HG02571 (cell line): ENCODE measurements at regions not wholly inside any gene's neighbourhood (a gene's known extent, or its start where the extent isn't known, plus 50 kb on each side); places are given as distances from the start of the nearest gene placed in this dataset.
"Not testable (repeated sequence)": the region's sequence is repeated elsewhere in the genome, so short reads cannot be mapped to it uniquely, and the experiment has no call there.

ENCODE experiments used
- ATAC-seq: cut with Tn5 transposase; IDR thresholded peaks from one replicate; pipeline ENCODE4 v1.9.1; 2021; ENCODE audit warnings: mild to moderate bottlenecking, moderate library complexity; ENCODE audit not compliant: unreplicated experiment

DNA sequence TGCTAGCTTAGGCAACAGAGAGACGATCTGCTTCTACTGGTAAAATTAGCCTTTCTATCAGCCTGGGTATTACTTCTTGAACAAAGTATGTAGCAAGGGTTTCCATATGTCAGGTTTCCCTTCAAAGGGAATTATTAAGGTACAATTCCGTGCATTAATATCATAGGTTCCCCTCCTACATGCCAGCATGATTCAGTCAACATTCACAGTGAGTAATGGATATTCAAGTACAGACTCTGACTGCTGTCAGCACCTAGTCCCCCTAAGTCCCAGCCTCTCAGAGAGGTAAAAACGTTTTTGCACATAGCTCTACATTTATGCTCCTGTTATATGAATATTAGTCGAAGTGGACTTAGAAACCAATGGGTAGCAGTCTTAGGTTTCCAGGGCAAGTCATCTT lies 322.4 kb upstream of the CCNG1 start:
- no peak for ATAC-seq

DNA sequence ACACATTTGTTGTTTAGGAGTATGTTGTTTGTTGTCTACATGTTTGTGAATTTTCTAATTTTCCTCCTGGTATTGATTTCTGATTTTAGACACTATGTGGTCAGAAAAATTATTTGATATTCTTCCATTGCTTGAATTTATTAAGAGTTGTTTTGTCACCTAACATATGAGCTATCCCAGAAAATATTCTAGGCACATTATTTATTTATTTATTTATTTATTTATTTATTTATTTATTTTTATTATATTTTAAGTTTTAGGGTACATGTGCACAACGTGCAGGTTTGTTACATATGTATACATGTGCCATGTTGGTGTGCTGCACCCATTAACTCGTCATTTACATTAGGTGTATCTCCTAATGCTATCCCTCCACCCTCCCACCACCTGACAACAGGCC lies 320.8 kb upstream of the CCNG1 start:
- ATAC-seq = not testable (repeated sequence)

DNA sequence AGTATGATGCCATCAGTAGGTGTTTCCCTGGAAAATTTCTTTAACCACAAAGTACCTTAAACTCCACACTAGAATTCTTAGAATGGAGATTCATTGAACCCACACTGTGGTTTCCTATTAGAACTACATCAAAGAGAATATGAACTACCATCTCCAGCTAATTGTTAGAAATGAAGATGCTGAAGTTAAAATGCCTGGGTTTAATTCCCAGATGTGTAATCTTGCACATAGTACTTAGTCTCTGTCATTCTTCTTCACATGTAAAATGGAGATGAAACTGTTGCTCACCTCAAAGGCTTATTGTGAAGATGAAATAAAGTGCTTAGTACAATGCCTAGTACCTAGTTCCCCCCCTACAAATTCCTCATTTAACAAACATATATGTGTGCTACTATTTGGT lies 303.3 kb upstream of the CCNG1 start:
- no peak for ATAC-seq

DNA sequence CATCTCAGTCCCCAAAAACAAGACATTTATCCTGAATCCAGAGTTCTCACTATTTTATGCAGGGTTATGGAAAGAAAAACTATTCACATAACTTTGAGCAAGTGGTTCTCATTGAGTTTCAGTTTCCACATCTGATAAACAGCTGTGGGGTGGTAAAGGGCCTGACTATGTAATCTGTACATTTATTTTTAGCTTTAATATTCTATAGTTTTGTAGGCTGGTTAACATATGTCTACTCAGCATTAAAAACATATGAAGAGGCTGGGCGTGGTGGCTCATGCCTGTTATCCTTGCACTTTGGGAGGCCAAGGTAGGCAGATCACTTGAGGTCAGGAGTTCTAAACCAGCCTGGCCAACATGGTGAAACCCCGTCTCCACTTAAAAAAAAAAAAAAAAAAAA lies 301.5 kb upstream of the CCNG1 start:
- ATAC-seq = no peak

DNA sequence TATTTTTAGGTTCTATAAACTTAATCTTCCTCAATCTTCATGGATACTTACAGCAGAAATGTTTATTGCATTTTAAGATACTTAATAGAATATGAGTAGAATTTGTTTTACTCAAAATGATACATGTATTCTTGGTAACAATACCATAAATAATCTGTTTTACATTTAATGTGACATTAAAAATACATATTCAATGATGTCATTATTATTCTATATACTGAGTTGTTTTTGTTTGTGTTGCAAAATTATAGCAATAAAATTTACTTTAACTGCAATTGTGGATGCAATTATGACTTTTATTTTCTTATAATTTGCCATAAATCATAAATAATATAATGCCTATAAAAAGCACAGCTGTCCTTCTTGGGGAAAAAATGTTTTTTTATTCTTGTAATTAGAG lies 275.9 kb upstream of the CCNG1 start:
- no peak for ATAC-seq

DNA sequence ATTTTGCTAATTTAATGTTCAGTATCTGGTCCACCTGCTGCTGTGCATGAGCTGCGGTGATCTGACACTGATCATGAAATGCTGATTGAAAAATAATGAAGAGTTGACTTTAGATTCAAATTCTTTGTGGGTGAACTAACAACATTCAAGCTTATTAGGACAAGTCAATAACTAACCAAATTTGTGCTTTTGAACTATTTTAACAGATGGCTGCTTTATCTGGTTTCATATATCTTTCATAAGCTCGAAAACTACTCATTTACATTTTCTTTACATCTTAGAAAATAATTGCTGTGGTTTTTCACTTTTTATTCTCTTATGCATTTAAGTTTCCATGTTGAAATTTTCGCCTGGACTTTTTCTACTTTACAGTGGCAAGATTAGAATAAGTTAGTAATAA lies 274.8 kb upstream of the CCNG1 start:
- no peak for ATAC-seq

DNA sequence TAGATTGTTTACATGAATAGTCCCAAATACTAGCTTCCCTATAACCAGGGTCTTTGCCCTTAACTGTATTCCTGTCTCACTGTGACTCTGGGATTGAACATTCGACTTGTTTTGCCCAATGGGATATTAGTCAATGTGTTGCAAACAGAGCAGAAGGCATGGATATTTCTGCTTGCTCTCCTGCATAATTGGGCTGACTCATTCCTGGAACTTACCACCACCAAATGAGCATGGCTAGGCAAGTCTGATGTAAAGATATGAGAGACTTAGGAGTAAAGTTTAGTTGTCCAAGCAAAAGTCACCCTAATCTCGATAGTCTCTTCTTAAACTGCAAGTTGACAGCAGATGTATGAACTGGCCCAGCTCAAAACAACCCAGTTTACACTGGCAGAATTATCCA lies 273.5 kb upstream of the CCNG1 start:
- ATAC-seq = no peak

DNA sequence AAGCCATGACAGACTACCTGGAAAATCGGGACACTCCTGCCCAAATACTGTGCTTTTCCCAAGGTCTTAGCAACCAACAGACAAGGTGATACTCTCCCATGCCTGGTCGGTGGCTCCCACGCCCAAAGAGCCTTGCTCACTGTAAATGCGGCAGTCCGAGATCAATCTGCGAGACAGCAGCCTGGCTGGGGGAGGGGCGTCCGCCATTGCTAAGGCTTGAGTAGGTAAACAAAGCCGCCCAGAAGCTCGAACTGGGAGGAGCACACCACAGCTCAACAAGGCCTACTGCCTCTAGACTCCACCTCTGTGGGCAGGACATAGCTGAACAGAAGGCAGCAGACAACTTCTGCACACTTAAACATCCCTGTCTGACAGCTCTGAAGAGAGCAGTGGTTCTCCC lies 272.1 kb upstream of the CCNG1 start:
- no peak for ATAC-seq

DNA sequence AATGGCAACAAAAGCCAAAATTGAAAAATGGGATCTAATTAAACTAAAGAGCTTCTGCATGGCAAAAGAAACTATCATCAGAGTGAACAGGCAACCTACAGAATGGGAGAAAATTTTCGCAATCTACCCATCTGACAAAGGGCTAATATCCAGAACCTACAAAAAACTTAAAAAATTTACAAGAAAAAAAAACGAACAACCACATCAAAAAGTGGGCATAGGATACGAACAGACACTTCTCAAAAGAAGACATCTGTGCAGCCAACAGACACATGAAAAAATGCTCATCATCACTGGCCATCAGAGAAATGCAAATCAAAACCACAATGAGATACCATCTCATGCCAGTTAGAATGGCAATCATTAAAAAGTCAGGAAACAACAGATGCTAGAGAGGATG lies 267.2 kb upstream of the CCNG1 start:
- ATAC-seq = not testable (repeated sequence)

DNA sequence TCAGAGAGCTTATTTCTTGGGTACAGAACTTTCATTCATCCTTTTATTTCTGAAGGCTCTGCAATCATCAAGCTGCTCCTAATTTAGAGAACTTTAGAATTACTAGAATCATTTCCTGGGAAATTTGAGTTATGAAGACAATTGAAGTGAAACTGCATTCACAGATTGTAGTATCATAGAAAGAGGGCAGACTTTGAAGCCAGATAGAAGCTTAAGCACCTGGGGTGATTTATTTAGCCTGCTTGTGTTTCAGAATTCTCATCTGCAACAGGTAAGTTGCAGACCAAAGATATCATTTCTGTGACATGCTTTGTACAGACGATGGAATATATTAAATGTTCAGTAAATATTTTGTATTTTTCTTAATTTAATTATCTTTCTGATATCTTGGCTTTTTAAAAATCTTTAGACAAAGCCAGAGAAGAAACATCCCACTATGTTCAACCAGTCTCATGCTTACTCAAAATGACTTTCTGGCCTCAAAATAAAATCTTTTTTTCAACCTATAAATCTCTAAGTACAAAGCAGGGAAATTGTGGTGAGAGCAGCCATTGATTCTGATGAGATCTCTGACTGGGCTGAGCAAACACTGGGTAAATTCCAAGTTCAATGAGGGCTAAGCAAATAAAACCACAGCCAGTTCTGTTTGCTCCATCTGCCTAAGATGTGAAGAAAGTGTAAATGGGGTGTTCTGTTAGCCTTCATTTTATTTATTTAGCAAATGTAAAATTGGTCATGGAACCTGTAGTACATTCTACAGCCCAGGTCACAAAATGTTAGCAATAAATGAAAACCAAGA lies 264.7 kb upstream of the CCNG1 start:
- no peak for ATAC-seq

DNA sequence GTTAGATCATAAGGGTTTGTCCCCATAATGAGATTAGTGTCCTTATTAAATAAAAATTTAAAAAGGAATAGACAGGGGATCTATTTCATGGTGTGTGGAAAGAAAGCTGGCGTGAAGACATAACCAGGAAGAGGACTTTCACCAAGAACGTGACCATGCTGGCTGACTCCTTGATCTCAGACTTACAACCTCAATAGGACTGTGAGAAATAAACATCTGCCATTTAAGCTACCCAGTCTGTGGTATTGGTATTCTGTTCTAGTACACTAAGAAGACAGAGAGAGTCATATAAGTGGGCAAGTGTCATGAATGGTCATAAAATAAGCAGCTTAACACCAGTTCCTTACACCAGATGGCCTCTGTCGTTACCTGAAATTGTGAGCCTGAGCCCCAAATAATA lies 259.4 kb upstream of the CCNG1 start:
- ATAC-seq = no peak

DNA sequence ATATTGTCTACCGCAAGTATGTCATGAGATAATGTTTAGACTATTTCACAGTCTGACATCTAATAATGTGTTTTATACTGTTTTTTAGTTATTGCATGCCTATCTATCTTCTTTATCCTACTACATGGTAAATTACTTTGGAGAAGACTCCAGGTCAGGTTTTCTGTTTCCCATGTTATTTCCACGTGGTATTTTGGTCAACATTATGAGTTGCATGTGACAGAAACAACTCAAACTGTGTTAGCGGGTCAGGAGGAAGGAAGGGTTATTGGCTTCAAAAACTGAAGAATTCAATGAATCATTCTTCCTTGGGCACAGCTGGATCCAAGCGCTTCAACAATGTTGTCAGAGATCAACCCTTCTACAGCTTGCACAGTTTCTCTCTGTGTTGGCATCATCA lies 252.1 kb upstream of the CCNG1 start:
- ATAC-seq = no peak

DNA sequence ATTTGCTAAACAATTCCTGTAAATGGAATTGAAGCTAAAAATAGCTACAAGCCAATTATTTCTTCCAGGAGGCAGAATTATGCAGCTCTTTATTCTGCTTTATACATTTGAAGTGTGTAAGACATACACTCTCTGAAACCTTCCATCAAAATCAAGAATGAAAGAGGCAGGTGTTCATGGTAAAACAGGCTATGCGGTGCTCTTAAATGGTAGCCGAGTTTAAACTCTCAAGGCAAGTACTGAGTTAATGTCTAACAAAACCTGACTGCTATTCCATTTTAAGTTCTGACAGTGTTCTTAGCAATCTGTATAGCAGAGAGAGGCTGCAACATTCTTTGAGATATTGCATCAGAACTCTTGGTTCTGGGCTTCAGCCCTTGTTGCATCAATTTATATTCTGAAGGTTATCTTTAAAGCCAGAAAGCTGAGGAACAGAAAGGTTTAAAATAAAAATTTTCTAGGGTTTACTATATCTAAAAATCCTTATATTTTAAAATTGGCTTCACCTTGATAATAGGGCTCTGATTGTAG lies 248.3 kb upstream of the CCNG1 start:
- ATAC-seq = no peak

DNA sequence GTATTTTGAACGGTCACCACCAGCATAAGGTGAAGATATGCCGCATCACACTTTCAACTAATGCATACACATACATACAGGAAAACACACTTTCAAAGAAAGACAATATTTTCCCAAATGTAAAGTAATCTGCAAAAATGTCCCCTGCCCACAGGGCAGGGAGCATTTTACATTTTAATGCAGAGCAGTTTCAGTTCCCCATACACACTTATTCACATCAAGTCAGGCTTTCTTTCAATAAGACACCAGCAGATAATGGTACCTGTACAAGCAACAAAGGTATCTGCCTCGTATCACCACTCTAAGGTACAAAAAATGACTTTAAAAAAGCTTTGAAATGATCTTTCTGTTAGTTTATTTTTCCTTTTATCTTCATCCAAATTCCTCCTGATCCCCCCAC lies 247.1 kb upstream of the CCNG1 start:
- no peak for ATAC-seq

DNA sequence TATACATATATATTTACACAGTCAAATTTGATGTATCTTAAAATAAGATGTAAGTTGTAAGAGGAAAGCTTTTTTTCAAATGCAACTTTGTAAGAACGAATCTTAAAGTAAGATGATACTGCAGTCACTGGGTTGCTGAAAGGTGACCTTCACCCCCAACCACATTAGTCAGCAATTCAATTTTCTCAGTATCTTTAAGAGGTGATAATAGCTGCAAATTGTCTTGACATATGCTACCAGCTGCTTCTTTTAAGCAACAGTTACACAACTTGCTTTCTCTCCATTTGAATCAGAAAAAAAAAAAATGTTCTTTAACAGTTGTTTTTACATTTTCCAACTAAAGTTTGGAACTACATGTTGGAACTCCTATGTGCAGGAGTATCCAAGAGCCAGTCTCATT lies 246.6 kb upstream of the CCNG1 start:
- no peak for ATAC-seq

DNA sequence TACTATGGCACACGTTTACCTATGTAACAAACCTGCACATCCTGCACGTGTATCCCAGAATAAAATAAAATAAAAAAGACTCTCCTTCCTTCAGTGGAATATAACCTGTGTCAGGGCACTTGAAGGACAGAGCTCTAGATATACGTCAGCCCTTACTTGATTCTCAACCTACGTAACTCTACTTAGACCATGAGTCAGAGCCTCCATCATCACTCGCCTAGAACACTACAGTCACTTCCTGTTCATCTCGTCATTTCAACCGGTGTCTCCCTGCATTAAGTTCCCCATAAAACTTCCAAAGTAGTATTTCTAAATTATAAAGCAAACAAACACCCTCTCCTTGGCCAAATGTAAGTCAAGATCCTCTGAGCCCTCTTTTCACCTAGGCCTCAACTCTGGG lies 243.5 kb upstream of the CCNG1 start:
- no peak for ATAC-seq

DNA sequence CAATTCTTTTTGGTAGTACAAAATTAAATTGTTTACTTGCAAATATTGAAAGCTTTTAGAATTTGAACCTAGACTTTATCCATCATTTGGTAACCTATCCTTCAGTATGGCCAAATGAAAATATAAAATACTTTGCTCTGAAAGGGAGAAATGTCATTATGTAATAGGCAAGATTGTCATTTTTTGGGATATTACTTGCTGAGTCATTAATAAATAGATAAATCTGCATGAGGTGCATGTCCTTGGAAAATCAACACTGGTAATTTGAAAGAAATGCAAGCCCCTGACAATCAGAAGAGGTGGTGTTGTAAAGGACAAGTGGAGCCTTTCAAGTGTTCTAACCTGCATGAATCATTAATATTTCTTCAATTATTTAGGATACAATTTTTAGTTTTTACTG lies 231.8 kb upstream of the CCNG1 start:
- ATAC-seq = no peak

DNA sequence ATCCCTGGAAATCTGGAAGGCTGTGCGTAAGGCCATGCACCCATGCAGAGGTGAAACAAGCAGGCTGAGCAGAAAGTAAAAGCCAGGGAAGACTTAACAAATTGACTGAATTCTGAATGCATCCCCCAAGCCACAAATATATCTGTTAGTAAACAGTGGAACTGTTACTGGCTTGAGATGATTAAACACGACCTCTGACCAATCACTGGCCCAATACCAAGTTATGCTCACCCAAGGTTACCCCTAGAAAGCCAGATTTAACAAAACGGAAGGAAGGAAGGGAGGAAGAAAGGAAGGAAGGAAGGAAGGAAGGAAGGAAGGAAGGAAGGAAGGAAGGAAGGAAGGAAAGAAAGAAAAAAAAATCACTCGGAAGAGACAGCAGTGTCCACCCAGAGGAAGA lies 215.8 kb upstream of the CCNG1 start:
- no peak for ATAC-seq

DNA sequence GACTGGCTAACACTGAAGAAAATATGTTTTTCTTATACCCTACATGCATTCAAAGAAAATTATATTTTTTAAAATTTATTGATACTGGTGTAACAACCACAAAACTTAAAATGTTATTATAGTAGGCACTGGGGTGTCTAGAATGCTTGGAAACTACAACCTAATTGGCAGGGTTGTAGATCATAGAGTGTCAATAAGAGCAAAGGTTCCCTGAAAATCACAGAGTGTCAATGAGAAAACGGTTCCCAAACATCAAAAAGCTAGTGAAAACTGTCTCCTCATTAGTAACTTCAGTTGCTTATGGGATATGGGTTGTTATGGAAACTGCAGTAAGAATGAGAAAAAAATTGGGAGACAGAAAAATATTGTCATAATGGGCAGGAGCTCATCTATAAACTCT lies 214.4 kb upstream of the CCNG1 start:
- ATAC-seq = no peak

DNA sequence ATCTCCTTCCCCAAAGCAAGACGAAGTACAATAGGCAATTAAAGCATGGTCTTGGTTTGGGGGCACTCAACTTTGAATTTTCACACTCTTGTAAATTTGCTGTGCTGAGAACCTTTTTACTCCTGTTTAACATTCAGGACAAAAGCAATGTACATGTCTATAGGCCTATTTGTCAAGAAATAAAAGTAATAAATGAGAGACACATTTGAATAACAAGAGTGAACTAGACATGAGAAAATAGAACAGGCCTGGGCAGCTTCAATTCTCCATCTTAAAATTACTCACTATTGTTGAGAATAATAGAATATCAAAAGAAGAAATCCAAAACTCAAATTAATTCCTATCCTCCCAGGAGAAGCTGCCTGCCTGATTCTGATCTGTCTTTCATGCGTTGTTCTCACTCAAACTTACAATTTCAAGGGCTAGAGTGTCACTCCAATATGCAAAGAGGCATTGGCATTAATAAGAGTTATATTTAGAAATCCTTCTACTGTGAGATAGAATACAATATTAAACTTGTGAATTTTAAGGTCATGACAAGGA lies 192.9 kb upstream of the CCNG1 start:
- ATAC-seq = no peak

DNA sequence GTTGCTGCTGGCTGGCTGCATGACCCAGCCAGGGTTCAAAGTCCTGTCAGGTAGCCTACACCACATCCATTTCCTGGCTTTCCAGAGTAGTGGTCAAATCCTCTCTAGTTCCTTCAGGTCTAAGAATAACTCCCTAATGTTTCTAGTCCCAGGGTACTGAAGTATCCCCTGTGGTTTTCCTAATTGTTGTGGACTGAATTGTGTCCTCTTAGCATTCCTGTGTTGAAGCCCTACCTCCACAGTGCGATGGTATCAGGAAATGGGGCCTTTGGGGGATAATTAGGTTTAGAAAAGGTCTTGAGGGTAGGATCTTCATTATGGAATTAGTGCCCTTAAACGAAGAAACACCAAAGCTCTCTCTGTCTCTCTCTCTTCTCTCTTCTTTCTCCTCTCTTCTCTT lies 191.8 kb upstream of the CCNG1 start:
- ATAC-seq = no peak

DNA sequence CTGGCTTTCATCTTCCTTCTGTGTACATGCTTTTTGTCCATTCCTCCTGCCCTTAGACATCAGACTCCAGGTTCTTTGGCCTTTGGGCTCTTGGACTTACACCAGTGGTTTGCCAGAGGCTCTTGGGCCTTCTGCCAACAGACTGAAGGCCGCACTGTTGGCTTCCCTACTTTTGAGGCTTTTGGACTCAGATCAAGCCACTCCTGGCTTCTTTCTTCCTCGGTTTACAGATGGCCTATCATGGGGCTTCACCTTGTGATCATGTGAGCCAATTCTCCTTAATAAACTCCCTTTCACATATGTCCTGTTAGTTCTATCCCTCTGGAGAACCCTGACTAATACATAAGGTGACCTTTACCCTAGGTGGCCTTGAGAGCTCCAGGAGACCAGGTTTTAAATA lies 189.1 kb upstream of the CCNG1 start:
- no peak for ATAC-seq

DNA sequence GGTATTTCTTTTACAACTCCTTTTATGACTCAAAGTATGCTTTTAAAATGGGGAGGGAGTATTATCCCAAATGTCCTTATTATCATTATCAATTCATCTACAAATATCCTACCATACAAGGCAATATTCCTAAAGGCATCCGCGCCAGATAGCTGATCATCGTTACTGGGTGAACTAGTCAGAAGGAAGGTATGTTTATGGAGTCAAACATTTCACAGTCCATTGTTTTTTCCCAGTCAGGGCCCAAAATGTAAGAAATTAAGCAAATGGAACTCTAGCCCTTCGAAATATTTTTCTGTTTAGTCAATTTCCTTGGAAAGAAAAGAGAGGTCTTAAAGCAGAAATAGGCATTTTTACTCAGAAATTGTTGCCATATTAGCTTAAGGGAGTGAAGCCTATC lies 188.5 kb upstream of the CCNG1 start:
- ATAC-seq = no peak
